Endodermal cell (in vitro differentiated cells): ENCODE measurements at regions not wholly inside any gene's neighbourhood (a gene's known extent, or its start where the extent isn't known, plus 50 kb on each side); places are given as distances from the start of the nearest gene placed in this dataset.

ENCODE experiments used
- DNase-seq: peaks from one replicate; pipeline ENCODE4 v3.0.0-alpha.2; 2017
- H3K27ac ChIP-seq: 2 replicates; pipeline ENCODE4 v1.5.1; 2013; ENCODE audit warnings: mild to moderate bottlenecking, low read depth, low read length, moderate library complexity
- H3K27me3 ChIP-seq: 2 replicates; pipeline ENCODE4 v1.6.1; 2013; ENCODE audit warnings: mild to moderate bottlenecking, low read length, moderate library complexity; ENCODE audit not compliant: insufficient read depth, control insufficient read depth, poor library complexity, severe bottlenecking
- H3K36me3 ChIP-seq: 2 replicates; pipeline ENCODE4 v1.7.0; 2013; ENCODE audit warnings: mild to moderate bottlenecking, low read length, moderate library complexity; ENCODE audit not compliant: control insufficient read depth, insufficient read depth
- H3K4me1 ChIP-seq: one replicate; pipeline ENCODE4 v1.7.0; 2013; ENCODE audit warnings: low read length; ENCODE audit not compliant: control insufficient read depth, insufficient read depth
- H3K4me3 ChIP-seq: 2 replicates; pipeline ENCODE4 v1.5.1; 2013; ENCODE audit warnings: mild to moderate bottlenecking, low read length, moderate library complexity
- H3K9ac ChIP-seq: 2 replicates; pipeline ENCODE4 v1.6.1; 2013; ENCODE audit warnings: mild to moderate bottlenecking, low read length, moderate library complexity; ENCODE audit not compliant: poor library complexity, severe bottlenecking; ENCODE audit errors: extremely low read depth
- H3K9me3 ChIP-seq: 2 replicates; pipeline ENCODE4 v1.6.1; 2013; ENCODE audit warnings: mild to moderate bottlenecking, low read length, moderate library complexity; ENCODE audit not compliant: control insufficient read depth
- H3K27ac Mint-ChIP-seq: 2 replicates; pipeline ENCODE4 v1.8.0; 2020; ENCODE audit warnings: mixed read lengths
- H3K27me3 Mint-ChIP-seq: 2 replicates; pipeline ENCODE4 v1.8.0; 2021; ENCODE audit warnings: mild to moderate bottlenecking, mixed read lengths; ENCODE audit not compliant: insufficient read depth
- H3K36me3 Mint-ChIP-seq: 2 replicates; pipeline ENCODE4 v1.8.0; 2020; ENCODE audit warnings: low read depth, mixed read lengths
- H3K4me1 Mint-ChIP-seq: 2 replicates; pipeline ENCODE4 v1.8.0; 2020; ENCODE audit warnings: mixed read lengths
- H3K4me3 Mint-ChIP-seq: 2 replicates; pipeline ENCODE4 v1.8.0; 2020; ENCODE audit warnings: mild to moderate bottlenecking, moderate library complexity, mixed read lengths
- H3K9me3 Mint-ChIP-seq: 2 replicates; pipeline ENCODE4 v1.8.0; 2020; ENCODE audit warnings: mild to moderate bottlenecking, mixed read lengths
- CTCF ChIP-seq: fragments of 200-600 bp; sonication (generic); conservative IDR thresholded peaks from 2 replicates; pipeline ENCODE4 v1.5.0; 2021; ENCODE audit warnings: antibody characterized with exemption, mild to moderate bottlenecking
- WGBS, 2 experiments: methylation state at CpG; one replicate each; pipeline versions ENCODE4 v1.1.5 to v1.1.7; 2013; ENCODE audit warnings: missing lambda C conversion rate in 2 of 2, mixed read lengths in 1 of 2; ENCODE audit not compliant: insufficient coverage in 1 of 2, insufficient read length in 1 of 2; 5-methylcytosine and 5-hydroxymethylcytosine counted together

DNA sequence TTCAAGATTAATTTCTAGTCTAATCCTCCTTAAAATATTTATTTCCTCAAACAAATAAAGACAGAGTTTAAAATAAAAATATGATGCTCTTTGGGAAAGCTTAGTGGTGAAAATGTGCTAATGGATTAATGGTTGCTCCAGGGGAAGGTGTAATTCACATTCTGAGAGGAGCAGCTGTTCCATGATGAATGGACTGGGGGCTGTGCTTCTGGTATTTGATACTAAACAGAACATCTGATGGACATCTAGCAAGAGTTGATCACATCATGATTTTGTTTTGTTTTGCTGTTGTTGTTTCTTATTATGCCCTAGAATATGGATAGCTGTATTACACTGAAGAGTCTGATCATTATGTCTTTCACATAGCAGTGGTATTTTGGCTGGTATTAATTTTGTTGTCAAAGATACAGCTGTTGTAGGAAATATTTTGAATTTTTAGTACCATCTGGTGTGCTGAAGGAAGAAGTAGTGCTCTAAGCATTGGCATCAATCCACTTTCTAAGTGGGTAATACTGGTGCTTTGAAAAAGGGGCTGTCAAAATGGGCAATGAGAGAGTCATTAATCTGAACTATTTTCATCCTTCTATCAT is 296.4 kb downstream of the ADAMTS20 start:
- Mint-ChIP-seq H3K27ac (no peak overlapping the region), H3K27me3 (no peaks in the 10 kb centered on the region), H3K4me3 (no peak overlapping the region), H3K36me3 (no peaks in the 10 kb centered on the region), H3K9me3 (no peaks in the 10 kb centered on the region), H3K4me1 (no peaks in the 10 kb centered on the region)
- Histone ChIP-seq H3K9me3 (no peaks in the 10 kb centered on the region), H3K9ac (no peak overlapping the region), H3K4me3 (no peak overlapping the region), H3K4me1 (no peaks in the 10 kb centered on the region), H3K36me3 (no peaks in the 10 kb centered on the region), H3K27me3 (no peaks in the 10 kb centered on the region), H3K27ac (no peak overlapping the region)
- no peak for TF ChIP-seq CTCF
- no peak for DNase-seq

GRCh38 chr12:43252585-43252984 is 299.4 kb downstream of the ADAMTS20 start:
- Histone ChIP-seq H3K27me3 (no peaks in the 10 kb centered on the region), H3K4me1 (no peaks in the 10 kb centered on the region), H3K36me3 (no peaks in the 10 kb centered on the region), H3K9ac (no peak overlapping the region), H3K27ac (no peak overlapping the region), H3K4me3 (no peak overlapping the region), H3K9me3 (no peaks in the 10 kb centered on the region)
- Mint-ChIP-seq H3K27ac (no peak overlapping the region), H3K27me3 (no peaks in the 10 kb centered on the region), H3K4me1 (peaks cover under 1% of the 10 kb centered on the region), H3K36me3 (no peaks in the 10 kb centered on the region), H3K9me3 (no peaks in the 10 kb centered on the region), H3K4me3 (no peak overlapping the region)
- no peak for DNase-seq
- 79% methylated on average over 1 of the region's 1 CpG; no CpG with 5 or more reads in 1 of the 2 experiments for WGBS, 2 experiments
- TF ChIP-seq CTCF: no peak

DNA sequence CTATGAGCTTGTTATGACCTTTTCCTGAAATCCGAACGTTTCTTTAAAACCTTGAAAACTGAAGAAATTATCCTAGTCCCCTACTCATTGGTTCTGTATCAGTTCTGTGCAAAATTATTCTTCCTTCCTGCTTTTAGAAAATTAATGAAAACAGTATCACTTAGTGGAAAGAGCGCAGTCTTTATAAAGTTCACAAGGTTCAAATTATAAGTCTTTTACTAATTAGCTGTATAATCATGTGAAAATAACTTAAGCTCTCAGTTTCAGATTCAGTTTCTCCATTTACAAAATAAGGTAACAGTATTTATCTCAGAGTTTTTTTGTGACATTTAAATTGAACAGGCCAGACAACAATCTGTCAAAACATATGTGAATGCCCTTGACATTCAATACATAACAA is 306.1 kb downstream of the ADAMTS20 start:
- WGBS, 2 experiments: 85 to 92% methylated on average over 2 of the region's 3 CpGs
- H3K36me3 Mint-ChIP-seq: no peaks in the 10 kb centered on the region
- Histone ChIP-seq H3K4me1 (no peaks in the 10 kb centered on the region), H3K36me3 (no peaks in the 10 kb centered on the region), H3K9me3 (no peaks in the 10 kb centered on the region), H3K9ac (no peak overlapping the region), H3K27ac (no peak overlapping the region), H3K4me3 (no peak overlapping the region), H3K27me3 (no peaks in the 10 kb centered on the region)
- no peaks in the 10 kb centered on the region for H3K27me3 Mint-ChIP-seq
- no peak for TF ChIP-seq CTCF
- H3K9me3 Mint-ChIP-seq: no peaks in the 10 kb centered on the region
- DNase-seq: no peak
- H3K27ac Mint-ChIP-seq: no peak overlapping the region
- H3K4me1 Mint-ChIP-seq: peaks cover 5% of the 10 kb centered on the region
- no peak overlapping the region for H3K4me3 Mint-ChIP-seq
